ENCODE measurements at regions not wholly inside any gene's neighbourhood (a gene's known extent, or its start where the extent isn't known, plus 50 kb on each side); places are given as distances from the start of the nearest gene placed in this dataset.

GRCh38 chr5:74916831-74917710, 50.9 kb upstream of the FAM169A start:
- TF ChIP-seq CTCF (IDR thresholded peaks at IDR 0.05; ENCODE audit: low read depth, low read length), result no peak
- no peak overlapping the region for H3K4me3 ChIP-seq (ENCODE audit: low read depth, low read length)
